NCI-H524 (cell line): ENCODE measurements at regions not wholly inside any gene's neighbourhood (a gene's known extent, or its start where the extent isn't known, plus 50 kb on each side); places are given as distances from the start of the nearest gene placed in this dataset.

Experiments used
- DNase-seq, 2 experiments: peaks; one replicate each; lab custom pipeline; 2025; lab: John Stamatoyannopoulos, UW

DNA sequence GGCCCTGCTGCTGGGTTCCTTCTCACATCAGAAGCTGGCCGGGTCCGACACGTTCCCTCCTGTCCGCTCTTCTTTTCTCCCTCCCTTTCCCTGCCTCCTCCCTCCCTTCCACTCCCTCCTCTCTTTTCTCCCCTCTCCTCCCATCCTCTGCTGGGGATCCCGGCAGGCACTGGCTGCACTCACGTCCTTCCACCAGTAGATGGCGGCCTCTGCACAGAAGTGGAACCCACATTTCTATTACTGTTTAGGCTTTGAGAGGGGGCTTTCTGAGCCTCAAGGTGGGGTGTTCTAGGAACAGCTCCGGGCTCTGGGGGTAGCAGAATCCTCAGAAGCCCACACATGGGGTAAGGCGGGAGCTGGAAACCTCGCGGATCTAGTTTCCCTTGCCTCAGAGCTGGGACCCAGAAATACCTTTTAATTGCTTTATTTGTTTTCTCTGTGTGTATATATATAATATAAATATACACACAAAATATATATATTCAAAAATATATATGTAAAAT, 294.2 kb downstream of the ZNF536 start:
- peak; percentile 13 to 18 for DNase-seq

DNA sequence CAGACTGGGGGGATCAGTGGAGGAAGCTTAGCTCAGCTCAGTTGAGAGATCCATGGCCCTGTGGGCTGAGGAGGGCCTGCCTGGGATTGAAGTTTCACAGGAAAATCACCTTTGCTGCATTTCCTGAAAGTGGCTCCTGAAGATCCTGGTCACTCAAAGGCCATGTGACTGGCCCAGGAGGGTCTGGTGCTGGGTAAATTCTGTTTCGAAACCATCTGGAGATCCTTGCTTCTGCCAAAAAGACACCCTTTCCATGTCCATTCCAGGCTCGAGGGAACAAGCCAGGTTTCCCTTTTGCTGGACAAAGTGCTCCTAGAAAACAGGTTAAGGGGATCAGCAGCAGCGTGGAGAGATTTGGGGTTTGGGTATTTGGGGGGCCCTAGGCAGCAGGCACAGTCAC, 293.3 kb downstream of the ZNF536 start:
- DNase-seq, result no peak

DNA sequence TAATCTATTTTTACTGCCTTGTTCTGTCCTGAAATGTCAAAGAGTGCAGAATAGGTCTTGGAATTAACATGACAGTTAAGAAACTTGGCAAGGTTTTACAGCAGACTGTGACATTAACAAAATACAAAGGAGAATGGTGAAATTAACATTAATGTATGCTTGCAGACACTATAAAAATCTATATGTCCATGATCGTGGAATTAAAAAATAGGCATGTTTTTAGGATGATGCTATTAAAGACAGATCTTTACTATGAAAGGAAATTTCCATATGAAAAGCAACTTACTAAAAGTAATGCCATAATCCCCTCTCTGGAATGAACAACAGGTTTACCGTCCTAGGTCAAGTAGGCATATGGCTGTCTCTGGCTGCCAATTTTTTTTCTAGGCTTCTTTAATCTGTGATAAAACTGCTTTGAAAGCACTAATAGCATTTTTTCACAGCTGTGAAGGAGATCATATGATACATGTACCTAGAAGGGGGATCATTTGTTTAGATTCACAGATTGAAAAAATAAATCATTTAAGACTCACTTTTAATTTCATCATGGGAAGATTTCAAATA, 291.5 kb downstream of the ZNF536 start:
- DNase-seq, result no peak

DNA sequence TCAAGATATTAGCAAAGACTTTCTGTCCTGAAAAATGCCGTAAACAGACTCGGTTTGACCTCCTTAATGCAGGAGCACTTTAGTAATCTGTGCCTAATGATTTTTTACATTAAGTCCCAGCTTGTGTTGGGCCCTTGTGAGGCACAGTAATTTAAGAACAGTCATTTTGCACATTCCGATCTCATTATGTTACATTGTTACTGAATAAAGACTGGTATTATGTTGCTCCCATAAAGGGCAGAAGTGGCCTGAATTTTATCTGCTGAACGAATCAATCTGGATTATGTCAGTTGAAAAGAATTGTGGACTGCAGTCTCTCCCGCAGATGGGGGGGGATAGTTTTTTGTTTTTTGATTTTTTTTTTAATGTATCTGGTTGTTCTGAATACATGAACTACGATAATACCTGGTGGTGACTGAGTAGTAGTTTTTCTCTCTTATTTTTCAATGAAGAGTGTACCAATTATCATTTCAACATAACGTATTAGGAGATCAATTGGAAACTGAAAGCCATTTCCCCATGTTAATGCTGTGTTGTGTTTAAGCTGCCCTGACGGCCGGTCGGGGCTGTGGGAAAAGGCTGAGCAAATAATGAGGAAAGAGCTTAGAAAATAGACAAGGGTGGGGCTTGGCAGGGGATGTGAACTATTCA, 290.2 kb downstream of the ZNF536 start:
- DNase-seq, result no peak

DNA sequence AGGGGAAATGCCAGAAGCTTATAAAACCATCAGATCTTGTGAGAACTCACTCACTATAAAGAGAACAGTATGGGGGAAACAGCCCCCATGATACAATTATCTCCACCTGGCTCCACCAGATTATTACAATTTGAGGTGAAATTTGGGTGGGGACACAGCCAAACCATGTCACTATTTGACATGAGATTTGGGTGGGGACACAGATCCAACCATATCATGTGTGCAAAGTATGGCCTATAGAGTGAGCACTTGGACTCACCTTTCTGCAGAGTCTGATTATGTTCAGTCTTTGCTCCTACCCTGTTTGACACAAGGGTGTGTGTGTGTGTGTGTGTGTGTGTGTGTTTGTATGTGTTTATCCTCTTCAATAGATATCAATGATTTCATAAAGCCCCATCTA, 287.5 kb downstream of the ZNF536 start:
- no peak for DNase-seq

DNA sequence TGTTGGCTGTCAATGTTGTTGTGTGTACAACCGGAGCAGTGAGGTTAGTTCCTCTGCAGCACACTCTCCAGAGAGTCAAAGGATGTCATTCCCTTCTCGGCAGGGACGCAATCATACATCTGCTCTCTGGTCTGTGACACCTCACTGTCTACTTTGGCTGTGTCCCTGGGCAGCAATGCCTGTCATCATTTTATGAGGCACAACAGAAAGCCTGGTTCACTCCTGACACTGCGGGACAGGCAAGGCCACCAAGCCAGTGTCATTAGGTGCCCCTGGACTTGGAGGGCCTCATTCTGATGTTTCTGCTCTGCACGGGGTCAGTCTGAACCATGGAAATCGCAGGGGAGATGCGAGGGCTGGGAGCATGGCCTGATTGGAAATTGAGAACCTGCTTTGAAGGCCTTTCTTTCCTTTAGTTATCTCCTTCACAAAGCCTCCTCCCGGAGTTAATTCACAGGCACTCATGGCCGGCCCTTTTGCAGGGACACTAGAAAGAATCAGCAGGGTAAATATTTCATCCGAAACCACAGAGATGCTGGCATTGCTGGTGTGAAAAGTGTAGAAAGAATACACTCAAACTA, 284.4 kb downstream of the ZNF536 start:
- no peak for DNase-seq

DNA sequence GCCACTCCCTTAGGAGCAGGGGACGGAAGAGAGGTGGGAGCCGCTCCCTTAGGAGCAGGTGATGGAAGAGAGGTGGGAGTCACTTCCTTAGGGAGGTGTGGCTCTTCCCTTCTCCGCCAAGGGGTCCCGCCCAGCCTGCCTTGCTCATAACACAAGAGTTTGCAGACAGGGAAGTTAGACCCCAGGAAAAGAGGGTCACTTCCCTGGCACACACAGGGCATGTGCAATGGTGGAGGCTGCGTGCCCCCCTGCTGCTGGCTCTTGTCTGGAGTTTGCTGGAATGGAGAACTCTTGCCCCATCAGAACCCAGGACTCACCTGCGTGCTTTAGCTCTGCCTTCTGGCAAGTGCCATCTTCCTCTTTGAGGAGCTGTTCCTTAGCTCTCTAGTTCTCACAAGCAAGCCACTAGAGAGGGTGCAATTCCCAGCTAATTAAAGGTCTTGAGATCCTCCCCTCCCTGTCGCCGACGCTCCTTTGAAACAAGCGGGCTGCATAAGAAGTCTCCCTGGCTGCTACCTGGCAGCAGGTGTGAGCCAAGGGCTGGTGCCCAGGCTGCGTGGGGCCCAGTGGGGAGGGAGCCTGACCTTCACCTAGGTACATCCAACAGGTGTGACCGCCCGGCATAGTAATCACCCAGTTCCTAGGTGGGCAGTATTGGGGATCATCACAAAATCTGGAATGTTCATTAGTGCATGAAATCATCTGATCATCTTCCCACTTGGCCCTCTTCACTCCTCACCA, 281.6 kb downstream of the ZNF536 start:
- DNase-seq, result no peak

DNA sequence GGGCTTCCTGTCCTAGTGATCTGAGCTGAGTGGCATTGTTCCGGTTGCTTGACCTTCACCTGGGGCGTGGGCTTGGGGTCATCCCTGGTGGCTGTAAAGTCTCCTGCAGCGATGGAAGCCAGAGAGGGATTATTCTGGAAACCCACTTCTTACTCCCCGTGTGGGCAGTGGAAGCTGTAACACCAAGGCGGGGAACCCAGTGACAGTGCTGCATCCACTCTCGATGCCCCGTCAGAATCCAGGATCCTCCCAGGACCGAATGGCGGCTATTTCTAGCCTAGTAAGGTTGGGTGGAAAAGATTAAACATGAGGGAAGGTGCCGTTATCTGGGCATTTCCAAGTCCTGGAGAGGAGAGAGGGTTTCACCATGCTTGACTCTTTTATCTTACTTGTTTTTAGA, 280.6 kb downstream of the ZNF536 start:
- DNase-seq, result no peak

DNA sequence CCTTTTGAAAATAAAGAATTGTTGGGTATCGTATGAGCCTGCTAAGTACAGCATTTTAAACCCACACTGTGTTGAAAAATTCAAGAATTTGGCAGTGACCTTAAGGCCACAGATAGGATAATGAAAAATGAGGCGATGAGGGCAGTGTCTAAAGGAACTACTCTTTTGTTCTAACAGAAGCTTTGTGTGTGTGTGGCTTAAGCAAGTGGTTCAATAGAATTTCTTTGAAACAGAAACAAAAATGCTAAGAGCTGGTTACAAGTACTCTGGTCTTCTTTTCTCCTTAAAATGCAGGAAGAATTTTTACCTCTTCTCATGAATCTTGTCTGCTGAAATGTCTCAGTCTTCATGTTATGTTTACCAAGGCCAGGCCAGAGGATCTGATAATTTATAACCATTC, 279.5 kb downstream of the ZNF536 start:
- DNase-seq, result no peak

DNA sequence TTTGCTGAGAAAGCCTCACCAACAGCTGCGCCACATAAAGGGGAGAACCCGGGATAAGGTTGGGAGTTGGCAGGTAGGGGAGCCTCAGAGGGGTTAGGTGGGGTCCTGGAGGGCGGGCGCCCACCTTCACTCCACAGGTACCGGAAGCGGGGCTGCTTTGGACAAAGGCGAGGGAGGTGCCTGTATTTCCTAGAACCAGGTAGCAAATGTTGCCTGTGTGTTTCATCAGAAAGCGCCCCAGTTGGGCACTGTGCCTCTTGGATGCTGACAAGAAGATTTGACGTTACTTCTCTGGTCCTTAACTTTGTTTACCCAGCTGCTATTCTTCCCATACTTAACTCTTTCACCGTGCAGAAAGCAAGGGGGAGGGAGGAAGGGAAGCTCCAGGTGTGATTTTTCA, 278.9 kb downstream of the ZNF536 start:
- DNase-seq, result no peak

DNA sequence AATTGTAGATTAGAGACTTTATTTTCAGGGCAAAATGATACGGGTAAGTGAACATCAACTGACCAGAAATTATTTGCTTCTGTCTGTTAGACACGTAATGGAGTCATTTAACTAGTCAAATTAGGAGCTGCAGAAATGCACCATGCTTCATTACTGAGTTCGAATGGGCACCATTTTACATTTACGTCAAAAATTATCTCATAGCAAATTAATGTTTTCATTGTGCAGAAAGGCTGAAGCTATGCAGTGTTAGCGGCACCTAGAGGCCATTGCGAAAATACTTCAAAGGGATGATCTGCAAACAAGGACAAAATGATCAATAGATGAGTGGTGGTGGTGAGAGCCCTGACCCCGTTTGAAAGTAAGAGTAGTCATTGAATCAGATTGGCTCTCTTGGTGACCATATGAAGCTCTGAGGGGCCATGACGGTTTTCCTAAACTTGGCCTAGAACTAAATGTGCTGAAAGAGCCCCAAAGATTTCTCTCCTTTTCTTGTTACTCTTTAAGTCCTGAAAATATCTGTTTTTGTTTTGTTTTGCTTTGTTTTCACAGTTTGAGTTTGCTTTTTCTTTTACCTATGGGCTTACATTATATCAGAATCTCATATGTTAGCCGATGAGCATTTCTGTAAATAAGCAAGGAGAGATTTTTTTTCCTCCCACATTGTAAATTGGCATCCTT, 277.9 kb downstream of the ZNF536 start:
- DNase-seq, result peak in 1 of 2 experiments; percentile 20

DNA sequence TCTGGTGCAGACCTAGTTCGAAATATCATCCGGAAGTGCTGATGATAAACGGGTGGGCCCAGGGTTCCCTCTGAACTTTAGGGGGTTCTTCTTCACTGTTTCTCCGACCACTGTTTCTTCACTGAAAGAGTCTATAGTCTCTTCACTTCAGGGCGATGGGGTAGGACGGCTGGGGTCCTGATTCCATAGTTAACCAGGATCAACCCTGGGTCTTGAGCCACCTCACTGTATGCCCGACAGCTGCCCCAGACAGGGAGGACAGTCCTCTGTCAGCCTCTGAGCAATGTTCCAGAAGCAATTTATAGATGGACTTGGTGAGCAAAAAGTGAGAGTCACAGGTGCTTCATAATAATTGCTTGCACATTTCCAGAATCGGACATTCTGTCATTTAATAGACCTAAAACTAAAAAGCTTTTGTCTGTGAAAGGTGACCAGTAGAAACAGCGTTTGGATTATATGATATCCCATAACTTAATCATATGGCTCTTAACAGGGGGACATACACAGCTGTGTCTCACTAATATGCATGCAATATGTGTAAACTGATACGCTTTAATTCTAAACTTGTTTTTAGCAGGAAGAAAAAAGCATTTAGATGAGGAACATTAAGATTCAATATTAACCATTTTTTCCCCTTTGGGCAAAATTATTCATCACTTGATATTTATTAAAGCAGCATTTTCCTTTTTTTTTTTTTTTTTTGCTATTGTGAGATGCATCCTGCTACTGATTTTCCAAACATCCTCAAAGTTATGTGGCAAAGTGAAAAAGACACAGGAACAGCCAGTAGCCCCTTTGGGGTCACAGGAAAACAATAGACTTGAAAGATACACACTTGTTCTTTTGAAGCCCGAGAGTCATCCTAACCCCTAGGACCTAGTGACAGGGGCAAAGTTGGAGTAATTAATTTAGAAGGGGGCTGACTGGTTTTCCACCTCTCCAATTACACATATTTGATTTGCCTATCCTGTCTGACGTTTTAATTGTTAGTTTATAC, 277.0 kb downstream of the ZNF536 start:
- DNase-seq, result no peak

DNA sequence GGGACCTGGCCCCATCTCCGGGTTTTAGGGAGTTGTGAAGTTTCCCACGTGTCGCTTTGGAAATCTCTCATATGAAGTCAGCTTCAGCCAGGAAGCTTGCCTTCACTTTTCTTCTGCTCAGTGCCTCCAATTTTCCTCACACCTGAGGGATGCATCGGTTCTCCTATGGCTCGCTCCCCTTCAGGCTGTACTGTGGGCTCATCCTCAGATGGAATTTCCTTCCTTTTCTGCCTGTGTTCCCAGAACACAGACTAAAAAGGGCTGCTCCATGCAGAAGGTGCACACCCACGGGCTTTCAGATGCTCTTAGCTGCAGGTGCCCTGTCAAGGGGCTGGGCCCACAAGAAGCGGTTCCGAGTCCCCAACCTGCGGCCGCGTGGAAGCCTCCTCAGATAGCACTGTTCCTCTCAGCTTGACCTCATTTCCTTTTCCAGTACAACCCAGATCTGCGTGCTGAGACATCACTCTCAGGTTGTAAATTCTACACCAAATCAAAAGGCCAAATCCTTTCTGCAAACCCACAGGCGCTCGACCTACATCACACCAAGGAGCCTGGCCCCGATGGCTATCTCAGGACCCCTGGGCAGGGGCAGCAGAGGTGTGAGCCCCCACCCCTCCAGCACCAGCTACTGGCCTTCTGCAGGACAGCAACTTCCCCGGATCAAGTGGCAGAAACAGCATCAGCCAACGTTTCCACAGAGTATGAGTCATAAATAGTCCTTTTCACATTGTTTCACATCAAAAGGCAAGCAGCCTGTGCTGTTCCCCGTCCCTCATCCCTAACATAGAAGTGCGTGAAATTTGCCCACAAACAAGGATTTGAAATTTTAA, 275.9 kb downstream of the ZNF536 start:
- no peak for DNase-seq

DNA sequence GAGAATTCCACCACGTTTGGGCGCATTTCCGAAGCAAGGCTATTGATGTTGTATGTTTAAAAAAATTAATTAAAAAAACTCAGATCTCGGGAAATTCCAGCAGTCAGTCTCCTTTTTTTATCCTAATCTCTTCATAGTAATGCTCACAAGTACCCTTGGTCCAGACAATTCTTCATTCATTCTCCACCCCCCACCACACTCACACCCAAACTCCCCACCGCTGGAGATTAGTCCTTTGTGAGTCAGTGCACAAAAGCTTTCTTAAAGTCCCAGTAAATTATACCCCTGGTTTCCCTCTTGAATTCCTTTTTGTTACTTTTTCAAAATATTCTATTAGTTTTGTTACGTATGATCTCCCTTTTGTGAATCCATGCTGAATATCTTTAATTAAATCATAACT, 274.6 kb downstream of the ZNF536 start:
- DNase-seq, result no peak

DNA sequence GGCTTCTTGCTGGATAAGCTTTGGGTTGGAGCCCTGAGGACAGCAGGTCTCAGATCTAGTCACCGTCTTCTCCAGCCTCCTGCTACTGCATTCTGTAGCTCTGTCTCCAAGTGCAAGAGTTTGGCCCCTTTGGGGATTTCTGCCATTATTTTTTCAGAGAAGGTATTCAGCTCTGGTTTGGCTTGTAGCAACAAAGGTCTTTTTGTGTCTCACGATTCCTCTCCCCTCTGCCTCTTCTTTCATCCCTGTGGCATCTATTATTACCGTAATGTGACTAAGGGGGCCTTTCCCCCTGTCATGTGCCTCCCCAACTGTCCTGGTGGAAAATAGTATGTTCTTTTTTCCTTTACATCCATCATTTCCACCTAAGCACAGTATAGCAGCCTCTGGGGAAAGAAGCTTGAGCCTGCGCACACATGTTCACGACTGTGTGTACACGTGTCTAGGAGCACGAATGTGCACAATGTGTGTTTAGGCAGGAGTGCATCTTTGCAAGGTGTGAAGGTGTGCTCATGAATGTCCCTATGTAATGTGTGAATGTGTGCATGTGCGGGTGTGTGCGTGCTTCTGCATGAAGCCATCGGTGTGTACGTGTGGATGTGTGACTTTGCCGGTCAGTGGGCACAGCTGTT, 273.9 kb downstream of the ZNF536 start:
- DNase-seq, result no peak

DNA sequence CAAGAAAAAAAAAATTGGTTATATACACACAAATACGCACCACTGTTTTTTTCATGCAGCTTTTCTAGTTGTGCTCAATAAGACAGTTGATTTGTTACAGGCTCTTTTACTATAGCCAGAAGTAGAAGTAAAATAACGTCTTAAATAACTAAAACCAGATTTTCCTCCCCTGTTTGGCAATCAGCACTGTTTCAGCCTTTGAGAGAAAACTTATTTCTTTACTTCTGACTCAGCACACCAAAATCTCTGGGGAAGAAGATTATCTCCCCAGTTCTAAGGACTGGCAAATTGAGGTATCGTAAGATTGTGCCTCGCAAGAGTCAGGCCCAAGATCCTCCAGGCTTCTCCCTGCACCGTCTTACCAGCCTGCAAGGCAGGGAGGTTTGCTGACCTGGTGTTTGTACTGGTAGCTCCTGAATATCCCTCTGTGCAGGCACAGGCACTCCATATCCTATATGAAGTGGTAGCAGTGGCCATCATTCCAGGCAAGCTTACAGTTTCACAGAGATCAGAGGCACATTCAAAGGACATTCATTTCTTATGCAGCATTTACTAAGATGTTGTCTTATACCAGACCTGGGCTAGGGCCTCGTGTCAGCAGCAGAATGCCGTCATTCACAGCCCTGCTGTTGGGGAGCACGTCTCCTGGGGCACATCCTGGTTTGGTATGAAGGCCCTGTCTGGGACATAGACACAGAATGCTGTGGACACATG, 268.2 kb downstream of the ZNF536 start:
- DNase-seq, result no peak

DNA sequence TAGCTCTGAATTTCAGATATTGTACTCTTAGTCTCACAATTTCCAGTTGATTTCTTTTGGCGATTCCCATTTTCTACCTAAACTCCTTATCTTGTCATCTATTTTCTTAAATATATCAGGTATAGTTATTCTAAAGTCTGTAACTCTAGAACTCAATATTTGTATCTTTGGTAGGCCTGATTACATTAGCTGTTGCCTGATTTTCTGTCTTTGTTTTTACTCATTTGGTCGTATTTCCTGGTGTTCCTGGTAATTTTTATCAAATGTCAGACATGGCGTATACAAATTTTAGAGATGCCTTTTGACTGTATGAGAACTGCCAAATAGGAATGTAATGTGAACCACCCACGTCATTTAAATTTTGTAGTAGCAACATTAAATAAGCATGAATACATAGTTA, 266.7 kb downstream of the ZNF536 start:
- no peak for DNase-seq

DNA sequence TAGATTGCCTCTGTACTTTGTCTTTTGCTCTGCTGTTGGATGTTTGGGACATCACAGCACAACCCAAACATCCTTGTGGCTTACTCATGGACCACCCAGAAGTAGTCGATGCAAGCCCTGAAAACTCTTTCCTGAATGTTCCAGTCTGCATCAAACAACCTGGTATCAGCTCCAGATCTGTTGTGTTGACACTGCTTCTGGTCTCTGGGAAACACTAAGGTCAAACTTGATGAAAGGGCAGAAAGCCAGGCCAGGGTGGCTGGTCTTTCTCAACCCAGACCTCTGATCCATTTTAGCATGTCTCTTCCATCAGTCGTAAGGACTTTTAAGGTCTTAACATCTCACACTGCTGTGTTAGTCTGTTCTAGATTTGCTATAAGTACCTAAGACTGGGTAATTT, 265.7 kb downstream of the ZNF536 start:
- no peak for DNase-seq
